GM13976 (cell line): ENCODE measurements at regions not wholly inside any gene's neighbourhood (a gene's known extent, or its start where the extent isn't known, plus 50 kb on each side); places are given as distances from the start of the nearest gene placed in this dataset.
"Not testable (repeated sequence)": the region's sequence is repeated elsewhere in the genome, so short reads cannot be mapped to it uniquely, and the experiment has no call there.

Experiments used
- DNase-seq: peaks from one replicate; pipeline ENCODE4 v3.0.0; 2012; ENCODE audit warnings: low spot score
- in situ Hi-C: fragments of 300-500 bp; cut with MboI; formaldehyde crosslinking; loops from one replicate; pipeline ENCODE4 v1.12.0; 2022; ENCODE audit warnings: low sequenced_read_pairs, mixed read lengths, inconsistent platforms; ENCODE audit not compliant: unreplicated experiment
- TF ChIP-seq, protein P1 (sequence below): IDR thresholded peaks from 2 replicates; pipeline ENCODE4 v1.5.1; 2012; ENCODE audit warnings: borderline replicate concordance, mild to moderate bottlenecking; ENCODE audit not compliant: insufficient read depth; ENCODE audit errors: extremely low read depth, missing control alignments, control extremely low read depth

DNA sequence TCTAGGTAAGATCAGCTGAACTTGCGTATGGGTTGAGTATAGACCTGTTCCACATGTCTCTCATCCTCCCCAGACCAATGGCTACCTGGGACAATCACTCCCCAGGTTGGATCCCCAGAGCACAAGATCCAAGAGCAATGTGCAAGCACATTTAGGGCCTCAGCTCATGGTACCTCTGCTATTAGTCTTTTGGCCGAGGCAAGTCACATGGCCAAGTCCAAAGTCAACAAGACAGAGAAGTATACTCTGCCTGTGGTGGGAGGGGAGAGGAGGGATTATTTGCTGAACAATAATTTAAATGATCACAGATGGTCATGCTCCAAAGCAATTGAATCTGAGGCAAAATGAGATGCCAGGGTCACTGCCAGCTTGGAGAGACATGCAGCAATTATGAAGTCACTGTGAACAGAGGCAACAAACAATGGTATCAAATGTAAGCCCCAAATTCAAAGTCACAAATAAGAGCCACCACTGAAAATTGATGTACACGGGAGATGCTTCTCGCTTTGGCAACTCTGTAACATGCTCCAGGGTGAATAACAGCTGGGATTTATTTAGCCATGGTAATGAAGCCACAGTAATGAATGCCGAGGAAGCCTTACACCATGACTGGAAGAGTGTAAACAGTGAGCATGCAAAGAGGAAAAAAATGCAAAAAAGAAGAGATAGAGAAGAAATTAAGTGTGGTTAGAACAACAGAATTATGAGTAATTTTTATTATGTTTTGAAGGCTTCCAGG lies 149.1 kb downstream of the ZNF281 start:
- no peak for DNase-seq
- TF ChIP-seq, protein P1, sequence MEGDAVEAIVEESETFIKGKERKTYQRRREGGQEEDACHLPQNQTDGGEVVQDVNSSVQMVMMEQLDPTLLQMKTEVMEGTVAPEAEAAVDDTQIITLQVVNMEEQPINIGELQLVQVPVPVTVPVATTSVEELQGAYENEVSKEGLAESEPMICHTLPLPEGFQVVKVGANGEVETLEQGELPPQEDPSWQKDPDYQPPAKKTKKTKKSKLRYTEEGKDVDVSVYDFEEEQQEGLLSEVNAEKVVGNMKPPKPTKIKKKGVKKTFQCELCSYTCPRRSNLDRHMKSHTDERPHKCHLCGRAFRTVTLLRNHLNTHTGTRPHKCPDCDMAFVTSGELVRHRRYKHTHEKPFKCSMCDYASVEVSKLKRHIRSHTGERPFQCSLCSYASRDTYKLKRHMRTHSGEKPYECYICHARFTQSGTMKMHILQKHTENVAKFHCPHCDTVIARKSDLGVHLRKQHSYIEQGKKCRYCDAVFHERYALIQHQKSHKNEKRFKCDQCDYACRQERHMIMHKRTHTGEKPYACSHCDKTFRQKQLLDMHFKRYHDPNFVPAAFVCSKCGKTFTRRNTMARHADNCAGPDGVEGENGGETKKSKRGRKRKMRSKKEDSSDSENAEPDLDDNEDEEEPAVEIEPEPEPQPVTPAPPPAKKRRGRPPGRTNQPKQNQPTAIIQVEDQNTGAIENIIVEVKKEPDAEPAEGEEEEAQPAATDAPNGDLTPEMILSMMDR = no peak
- in situ Hi-C loops = loop anchor here (10.0 kb wide), 1 partner anchor 224 kb away; no protein-coding TSS in a partner anchor

DNA sequence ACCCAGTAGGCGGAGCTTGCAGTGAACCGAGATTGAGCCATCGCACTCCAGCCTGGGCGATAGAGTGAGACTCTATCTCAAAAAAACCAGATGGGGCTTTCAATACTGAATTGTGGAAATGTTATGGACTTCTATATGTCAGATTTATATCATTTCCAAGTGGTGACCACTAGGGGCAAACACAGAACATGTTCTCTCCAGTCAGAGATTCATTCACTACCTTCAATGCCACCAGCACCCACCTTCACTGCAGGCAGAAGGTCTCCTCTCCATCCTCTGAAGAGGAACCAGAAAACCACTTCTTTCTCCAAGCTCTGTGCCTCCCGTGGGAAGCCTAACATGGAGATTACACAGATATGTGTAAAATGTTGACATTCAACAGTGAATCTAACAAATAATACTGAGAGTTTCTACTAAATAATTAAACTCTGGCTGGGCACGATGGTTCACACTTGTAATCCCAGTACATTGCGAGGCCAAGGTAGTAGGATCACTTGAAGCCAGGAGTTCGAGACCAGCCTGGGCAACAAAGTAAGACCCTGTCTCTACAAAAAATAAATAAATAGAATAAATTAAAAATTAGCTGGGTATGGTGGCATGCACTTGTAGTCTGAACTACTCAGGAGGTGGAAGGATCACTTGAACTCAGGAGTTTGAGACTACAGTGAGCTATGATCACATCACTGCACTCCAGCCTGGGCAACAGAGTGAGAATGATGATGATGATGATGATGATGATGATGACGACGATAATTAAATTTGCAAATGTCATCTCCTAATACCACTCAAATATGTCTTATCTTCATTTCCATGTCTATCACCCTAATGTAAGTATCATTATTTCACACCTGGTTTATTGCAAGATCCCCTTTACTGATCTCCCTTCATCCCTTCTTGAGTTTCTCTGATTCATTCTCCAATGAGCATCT lies 151.1 kb downstream of the ZNF281 start:
- peak; percentile 50 for DNase-seq
- TF ChIP-seq, protein P1 = no peak
- in situ Hi-C loops = no loop called here

DNA sequence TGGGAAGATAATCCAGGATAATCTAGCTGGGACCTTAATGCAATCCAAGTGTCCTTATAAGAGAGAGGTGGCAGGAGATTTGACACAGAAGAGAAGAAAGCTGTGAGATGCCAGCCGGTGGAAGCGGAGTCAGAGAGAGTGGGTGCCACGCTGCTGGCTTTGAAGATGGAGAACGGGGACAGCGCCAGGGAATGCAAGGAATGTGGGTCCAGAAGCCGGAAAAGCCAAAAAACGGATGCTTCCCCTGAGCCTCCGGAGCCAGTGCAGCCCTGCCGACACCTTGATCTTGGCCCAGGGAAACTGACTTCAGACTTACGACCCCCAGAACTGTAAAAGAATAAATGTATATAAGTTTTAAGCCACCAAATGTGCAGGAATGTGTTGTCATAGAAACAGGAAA lies 152.6 kb downstream of the ZNF281 start:
- no peak for DNase-seq
- TF ChIP-seq, protein P1 = no peak
- in situ Hi-C loops = no loop called here

DNA sequence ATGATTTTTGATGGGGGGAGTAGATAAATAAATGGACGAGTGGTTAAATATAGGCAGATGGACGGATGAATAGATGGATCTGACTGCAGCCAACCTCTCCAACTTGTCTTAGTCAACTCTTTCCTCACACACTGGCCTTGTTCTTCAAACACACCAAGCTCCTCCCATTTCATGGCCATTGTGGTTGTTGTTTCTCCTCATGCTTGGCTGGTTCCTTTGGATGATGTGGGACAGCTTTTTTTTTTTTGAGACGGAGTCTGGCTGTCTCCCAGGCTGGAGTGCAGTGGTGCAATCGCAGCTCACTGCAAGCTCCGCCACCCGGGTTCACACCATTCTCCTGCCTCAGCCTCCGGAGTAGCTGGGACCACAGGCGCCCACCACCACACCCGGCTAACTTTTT lies 155.2 kb downstream of the ZNF281 start:
- in situ Hi-C loops = not testable (repeated sequence)
- DNase-seq = peak; percentile 14

DNA sequence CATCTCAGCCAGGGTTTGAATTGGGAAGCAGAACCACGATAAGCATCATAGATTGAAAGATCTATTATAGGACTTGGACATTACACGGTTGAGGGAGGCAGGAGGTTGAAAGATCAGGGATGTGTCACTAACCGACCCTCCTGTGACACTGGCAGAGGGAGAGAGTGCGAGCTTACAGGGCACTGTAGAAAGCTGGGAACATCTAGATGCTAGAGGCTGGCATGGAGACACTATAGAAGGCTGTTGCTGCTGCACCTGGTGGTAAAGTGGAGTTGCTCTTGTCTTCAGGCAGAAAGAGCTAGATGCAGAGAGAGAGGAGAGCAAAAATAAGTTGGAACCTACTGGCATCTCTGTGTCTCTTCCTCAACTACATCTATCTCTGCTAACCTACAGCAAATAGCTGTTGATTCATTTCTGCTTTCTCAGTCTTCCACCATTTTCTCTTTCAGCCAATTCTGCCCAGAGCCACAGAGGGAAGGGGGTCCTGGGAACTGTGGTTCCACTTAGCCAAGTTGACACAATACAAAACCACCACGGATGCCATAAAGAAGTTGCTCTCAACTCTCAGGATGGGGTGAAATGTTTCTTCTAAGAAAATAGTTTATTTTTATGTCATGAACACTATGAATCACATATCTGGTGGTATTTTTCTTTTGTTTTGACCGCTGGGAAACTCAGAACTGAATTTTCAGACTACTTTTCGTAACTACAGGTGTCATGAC lies 155.9 kb downstream of the ZNF281 start:
- in situ Hi-C loops = no loop called here
- peak; percentile 45 for DNase-seq
- TF ChIP-seq, protein P1 = no peak

DNA sequence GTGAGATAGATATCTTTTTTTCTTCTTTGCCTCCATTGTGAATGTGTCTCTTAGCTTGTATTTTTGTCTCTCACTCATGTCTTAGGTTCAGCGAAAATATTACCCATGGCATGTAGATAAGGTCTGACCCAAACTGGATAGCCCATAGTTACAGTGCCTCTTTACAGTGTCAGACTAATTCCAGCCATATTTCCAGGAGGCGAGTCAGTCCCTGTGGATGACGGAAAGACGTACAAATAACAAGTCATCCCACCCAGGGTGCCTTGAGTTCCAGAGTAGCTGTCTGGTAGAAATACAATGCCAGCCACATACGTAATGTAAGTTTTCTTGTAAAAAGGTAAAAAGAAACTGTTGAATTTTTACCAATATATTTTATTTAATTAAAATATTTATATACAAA lies 157.3 kb downstream of the ZNF281 start:
- TF ChIP-seq, protein P1 = no peak
- no peak for DNase-seq
- in situ Hi-C loops = no loop called here

DNA sequence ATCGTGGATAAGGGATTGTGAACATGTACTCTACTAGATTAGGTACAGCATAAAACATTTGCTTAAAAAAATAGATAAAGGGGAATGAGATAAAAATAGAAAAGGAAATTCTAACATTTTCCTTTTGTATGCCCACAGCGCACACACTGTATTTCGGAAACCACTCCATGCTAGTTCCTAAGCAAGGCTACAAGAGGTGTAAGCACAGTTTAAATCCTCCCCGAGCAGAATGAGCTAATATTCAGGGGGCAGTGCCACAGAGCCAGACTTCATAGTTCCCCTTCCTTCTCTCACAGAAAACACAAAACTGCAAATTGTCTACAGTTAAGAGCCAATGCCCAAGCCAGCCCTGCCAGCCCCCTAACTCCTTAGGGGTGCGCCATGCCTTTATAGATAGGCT lies 159.4 kb downstream of the ZNF281 start:
- no peak for DNase-seq
- TF ChIP-seq, protein P1 = no peak
- in situ Hi-C loops = no loop called here
